NCI-H1092 treated with DMSO at 0.1 percent for 48 hours (cell line): ENCODE measurements at regions not wholly inside any gene's neighbourhood (a gene's known extent, or its start where the extent isn't known, plus 50 kb on each side); places are given as distances from the start of the nearest gene placed in this dataset.

Source experiments
- DNase-seq: peaks from one replicate; lab custom pipeline; 2025; lab: John Stamatoyannopoulos, UW

GRCh38 chr15:35771746-35772442 lies 225.9 kb upstream of the DPH6 start:
- no peak for DNase-seq

- no peak for DNase-seq
Observed at GRCh38 chr15:35774653-35775052, 228.7 kb upstream of the DPH6 start.

GRCh38 chr15:35775471-35775870 lies 229.5 kb upstream of the DPH6 start:
- no peak for DNase-seq

GRCh38 chr15:35777061-35777460 lies 231.1 kb upstream of the DPH6 start:
- no peak for DNase-seq

- no peak for DNase-seq
Observed at GRCh38 chr15:35783203-35783602, 237.2 kb upstream of the DPH6 start.

GRCh38 chr15:35784745-35785144 lies 238.8 kb upstream of the DPH6 start:
- peak; percentile 70 for DNase-seq

- no peak for DNase-seq
Observed at GRCh38 chr15:35810007-35810406, 264.0 kb upstream of the DPH6 start.

- no peak for DNase-seq
Observed at GRCh38 chr15:35813573-35813972, 267.6 kb upstream of the DPH6 start.

- DNase-seq = no peak
Observed at GRCh38 chr15:35818846-35819245, 272.9 kb upstream of the DPH6 start.

- DNase-seq = no peak
Observed at GRCh38 chr15:35822153-35822552, 276.2 kb upstream of the DPH6 start.

- no peak for DNase-seq
Observed at GRCh38 chr15:35827141-35827540, 281.2 kb upstream of the DPH6 start.

- DNase-seq = no peak
Observed at GRCh38 chr15:35827911-35828310, 281.9 kb upstream of the DPH6 start.

- no peak for DNase-seq
Observed at GRCh38 chr15:35833581-35833980, 287.6 kb upstream of the DPH6 start.

- DNase-seq = no peak
Observed at GRCh38 chr15:35834216-35834830, 288.4 kb upstream of the DPH6 start.

GRCh38 chr15:35834866-35835265 lies 288.9 kb upstream of the DPH6 start:
- DNase-seq = no peak

GRCh38 chr15:35838424-35839111 lies 292.6 kb upstream of the DPH6 start:
- no peak for DNase-seq

- no peak for DNase-seq
Observed at GRCh38 chr15:35842631-35843030, 296.7 kb upstream of the DPH6 start.

- DNase-seq = no peak
Observed at GRCh38 chr15:35843498-35843897, 297.5 kb upstream of the DPH6 start.

- no peak for DNase-seq
Observed at GRCh38 chr15:35850284-35850683, 304.3 kb upstream of the DPH6 start.

GRCh38 chr15:35851491-35851890 lies 305.5 kb upstream of the DPH6 start:
- DNase-seq = no peak

- DNase-seq = no peak
Observed at GRCh38 chr15:35852818-35853624, 307.1 kb upstream of the DPH6 start.

- no peak for DNase-seq
Observed at GRCh38 chr15:35854316-35854715, 308.4 kb upstream of the DPH6 start.
